GM12865 (cell line): ENCODE measurements at regions not wholly inside any gene's neighbourhood (a gene's known extent, or its start where the extent isn't known, plus 50 kb on each side); places are given as distances from the start of the nearest gene placed in this dataset.

ENCODE experiments used
- DNase-seq: peaks from one replicate; pipeline ENCODE4 v3.0.0; 2010; ENCODE audit warnings: low read depth
- H3K4me3 ChIP-seq: 2 replicates; pipeline ENCODE4 v1.5.1; 2011; ENCODE audit warnings: mild to moderate bottlenecking, low read depth, low read length, control low read depth
- TF ChIP-seq, protein P1 (sequence below): IDR thresholded peaks from 2 replicates; pipeline ENCODE4 v1.5.1; 2011; ENCODE audit warnings: low read length, control low read depth, low read depth, inconsistent platforms; ENCODE audit not compliant: insufficient read depth; ENCODE audit errors: missing control alignments

GRCh38 chr7:46720761-46721160, 799.7 kb upstream of the IGFBP3 start:
- DNase-seq: no peak
- TF ChIP-seq, protein P1, sequence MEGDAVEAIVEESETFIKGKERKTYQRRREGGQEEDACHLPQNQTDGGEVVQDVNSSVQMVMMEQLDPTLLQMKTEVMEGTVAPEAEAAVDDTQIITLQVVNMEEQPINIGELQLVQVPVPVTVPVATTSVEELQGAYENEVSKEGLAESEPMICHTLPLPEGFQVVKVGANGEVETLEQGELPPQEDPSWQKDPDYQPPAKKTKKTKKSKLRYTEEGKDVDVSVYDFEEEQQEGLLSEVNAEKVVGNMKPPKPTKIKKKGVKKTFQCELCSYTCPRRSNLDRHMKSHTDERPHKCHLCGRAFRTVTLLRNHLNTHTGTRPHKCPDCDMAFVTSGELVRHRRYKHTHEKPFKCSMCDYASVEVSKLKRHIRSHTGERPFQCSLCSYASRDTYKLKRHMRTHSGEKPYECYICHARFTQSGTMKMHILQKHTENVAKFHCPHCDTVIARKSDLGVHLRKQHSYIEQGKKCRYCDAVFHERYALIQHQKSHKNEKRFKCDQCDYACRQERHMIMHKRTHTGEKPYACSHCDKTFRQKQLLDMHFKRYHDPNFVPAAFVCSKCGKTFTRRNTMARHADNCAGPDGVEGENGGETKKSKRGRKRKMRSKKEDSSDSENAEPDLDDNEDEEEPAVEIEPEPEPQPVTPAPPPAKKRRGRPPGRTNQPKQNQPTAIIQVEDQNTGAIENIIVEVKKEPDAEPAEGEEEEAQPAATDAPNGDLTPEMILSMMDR: no peak
- no peak overlapping the region for H3K4me3 ChIP-seq

- TF ChIP-seq, protein P1: no peak
- DNase-seq: no peak
- no peak overlapping the region for H3K4me3 ChIP-seq
These were observed 798.5 kb upstream of the IGFBP3 start for GRCh38 chr7:46719616-46720015.

GRCh38 chr7:46716926-46717325, 795.9 kb upstream of the IGFBP3 start:
- H3K4me3 ChIP-seq: no peak overlapping the region
- TF ChIP-seq, protein P1: no peak
- DNase-seq: no peak

DNA sequence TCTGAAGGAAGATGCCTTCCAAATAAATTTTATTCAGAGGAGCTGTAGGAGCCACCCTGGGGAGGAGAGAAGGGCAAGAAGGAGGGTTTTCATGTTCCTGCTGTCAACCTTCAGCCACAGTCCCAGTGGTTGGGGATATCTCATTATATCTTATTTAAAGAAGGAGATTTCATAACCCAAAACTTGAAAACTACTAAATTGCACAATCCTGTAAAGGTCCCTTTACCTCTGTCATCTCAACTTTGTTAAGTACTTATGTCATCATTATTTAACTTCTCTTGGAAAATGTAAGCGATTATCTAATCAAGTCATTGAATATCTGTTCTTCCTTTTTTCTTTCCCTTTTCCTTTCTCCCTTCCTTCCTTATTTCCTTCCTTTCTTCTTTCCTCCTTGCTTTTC, 794.5 kb upstream of the IGFBP3 start:
- no peak for DNase-seq
- H3K4me3 ChIP-seq: no peak overlapping the region
- TF ChIP-seq, protein P1: no peak

DNA sequence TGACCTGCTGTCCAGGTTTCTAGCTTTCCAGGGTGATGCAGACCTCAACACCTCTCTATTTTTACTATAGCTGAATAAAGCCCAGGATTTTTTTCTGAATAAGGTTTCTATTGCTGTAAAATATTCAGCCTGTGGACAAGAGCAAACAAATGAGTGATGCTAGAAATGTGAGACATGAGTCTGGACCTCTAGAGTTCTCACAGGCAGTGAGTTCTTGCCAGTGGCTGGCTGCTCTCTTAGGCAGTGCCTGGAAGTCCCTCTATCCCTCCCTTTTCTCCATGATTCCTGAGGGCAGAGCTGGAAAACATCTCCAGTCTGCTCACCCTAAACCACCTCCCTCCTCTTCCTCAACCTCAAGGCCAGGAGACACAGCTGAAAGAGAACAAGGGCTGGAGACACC, 793.8 kb upstream of the IGFBP3 start:
- no peak for DNase-seq
- TF ChIP-seq, protein P1: no peak
- no peak overlapping the region for H3K4me3 ChIP-seq

- TF ChIP-seq, protein P1: no peak
- DNase-seq: no peak
- H3K4me3 ChIP-seq: no peak overlapping the region
These were observed 793.0 kb upstream of the IGFBP3 start for GRCh38 chr7:46713868-46714596.

- DNase-seq: no peak
- TF ChIP-seq, protein P1: no peak
- no peak overlapping the region for H3K4me3 ChIP-seq
These were observed 789.9 kb upstream of the IGFBP3 start for GRCh38 chr7:46710927-46711326.
